ENCODE measurements at regions not wholly inside any gene's neighbourhood (a gene's known extent, or its start where the extent isn't known, plus 50 kb on each side); places are given as distances from the start of the nearest gene placed in this dataset.

GRCh38 chr15:66981771-66982170 is 83.6 kb upstream of the SMAD3 start:
- TF ChIP-seq NRF1 (conservative IDR thresholded peaks at IDR 0.05 in 1 of 2, IDR thresholded peaks at IDR 0.05 in 1 of 2): no peak
- TF ChIP-seq ZNF830 (CRISPR knock-in tag; IDR thresholded peaks at IDR 0.05): no peak
- TF ChIP-seq POLR2A (conservative IDR thresholded peaks at IDR 0.05): no peak
- TF ChIP-seq RAD21 (CRISPR knock-in tag; conservative IDR thresholded peaks at IDR 0.05 in 1 of 2, IDR thresholded peaks at IDR 0.05 in 1 of 2): no peak
- no peak for TF ChIP-seq CTCF (IDR thresholded peaks at IDR 0.05 in 2 of 3, conservative IDR thresholded peaks at IDR 0.05 in 1 of 3; ENCODE audit: insufficient read depth in 2 of 3, low read depth in 1 of 3, low read length in 3 of 3)
- TF ChIP-seq FOXO4 (CRISPR knock-in tag; IDR thresholded peaks at IDR 0.05): no peak
- no peak for TF ChIP-seq RREB1 (CRISPR knock-in tag; IDR thresholded peaks at IDR 0.05)
- no peak for TF ChIP-seq TAF1 (IDR thresholded peaks at IDR 0.05; ENCODE audit: control insufficient read depth, extremely low read depth, insufficient read depth, low read length, severe bottlenecking)
- no peak for TF ChIP-seq RFX5 (IDR thresholded peaks at IDR 0.05; ENCODE audit: low read depth, low read length)
- TF ChIP-seq ARID2 (IDR thresholded peaks at IDR 0.05): no peak
- no peak for TF ChIP-seq CBX5 (IDR thresholded peaks at IDR 0.05; ENCODE audit: borderline replicate concordance, low read depth)
- no peak for TF ChIP-seq E2F6 (IDR thresholded peaks at IDR 0.05; ENCODE audit: borderline replicate concordance in 1 of 2, extremely low read depth in 1 of 2, insufficient read depth in 1 of 2, insufficient read length in 1 of 2, low read depth in 1 of 2, low read length in 1 of 2, poor library complexity in 1 of 2, severe bottlenecking in 1 of 2)
